IMR-90 (cell line): ENCODE measurements at regions not wholly inside any gene's neighbourhood (a gene's known extent, or its start where the extent isn't known, plus 50 kb on each side); places are given as distances from the start of the nearest gene placed in this dataset.
A peak's percentile ranks its signal among the peaks of the same experiment; 100 is the strongest.

ENCODE experiments used
- ATAC-seq: fragments of 200-7000 bp; cut with Tn5 transposase; 2 replicates; pipeline ENCODE4 v1.9.1; 2020; ENCODE audit warnings: low read depth, mild to moderate bottlenecking, moderate library complexity
- BruUV-seq: library from RNA; stranded (reverse); fragments of 400-500 nt; replicated peaks from 2 replicates; lab custom pipeline; 2021; lab: Mats Ljungman, UMichigan
- CTCF ChIA-PET: fragments of 300-600 bp; formaldehyde crosslinking; extraction: SDS; loops from one replicate; lab custom pipeline; 2021; ENCODE audit warnings: antibody characterized with exemption; lab: Yijun Ruan, JAX
- POLR2A ChIA-PET: fragments of 300-600 bp; sonication (Branson Sonifier 250); formaldehyde crosslinking; loops from one replicate; lab custom pipeline; 2022; ENCODE audit warnings: antibody characterized with exemption; ENCODE audit not compliant: unreplicated experiment; lab: Charles Lee
- DNase-seq: peaks from one replicate; pipeline ENCODE4 v3.0.0; 2013
- H2AFZ ChIP-seq: replicated peaks from 2 replicates; pipeline ENCODE3; 2013; ENCODE audit warnings: low read length, mild to moderate bottlenecking; ENCODE audit not compliant: poor library complexity
- H2AK5ac ChIP-seq: 2 replicates; pipeline ENCODE4 v1.6.1; 2013; ENCODE audit warnings: low read depth, low read length, inconsistent platforms
- H2AK9ac ChIP-seq: replicated peaks from 2 replicates; pipeline ENCODE3; 2013; ENCODE audit warnings: mild to moderate bottlenecking, low read depth, low read length, moderate library complexity; ENCODE audit not compliant: poor library complexity
- H2BK120ac ChIP-seq: 2 replicates; pipeline ENCODE4 v1.6.1; 2013; ENCODE audit warnings: low read depth, low read length, inconsistent platforms
- H2BK15ac ChIP-seq: 3 replicates; pipeline ENCODE4 v1.6.1; 2013; ENCODE audit warnings: low read depth, low read length, inconsistent platforms
- H2BK20ac ChIP-seq: 2 replicates; pipeline ENCODE4 v1.6.1; 2013; ENCODE audit warnings: low read depth, mild to moderate bottlenecking, inconsistent platforms, low read length, moderate library complexity
- H2BK5ac ChIP-seq: 2 replicates; pipeline ENCODE4 v1.6.1; 2013; ENCODE audit warnings: mild to moderate bottlenecking, low read depth, low read length, inconsistent platforms; ENCODE audit not compliant: poor library complexity, severe bottlenecking
- H3K14ac ChIP-seq: replicated peaks from 2 replicates; pipeline ENCODE4 v1.6.1; 2013; ENCODE audit warnings: low read depth, low read length, inconsistent platforms
- H3K18ac ChIP-seq: 2 replicates; pipeline ENCODE4 v1.6.1; 2013; ENCODE audit warnings: low read depth, low read length, control low read depth
- H3K23ac ChIP-seq: 2 replicates; pipeline ENCODE4 v1.6.1; 2013; ENCODE audit warnings: low read depth, low read length, inconsistent platforms
- H3K27ac ChIP-seq: 2 replicates; pipeline ENCODE4 v1.5.1; 2013; ENCODE audit warnings: mild to moderate bottlenecking, control low read depth, low read length; ENCODE audit not compliant: insufficient read depth
- H3K27me3 ChIP-seq: 2 replicates; pipeline ENCODE4 v1.6.1; 2013; ENCODE audit warnings: low read length; ENCODE audit not compliant: control insufficient read depth, insufficient read depth
- H3K36me3 ChIP-seq: 2 replicates; pipeline ENCODE4 v1.6.1; 2013; ENCODE audit warnings: low read length, mixed read lengths; ENCODE audit not compliant: control insufficient read depth, insufficient read depth
- H3K4ac ChIP-seq: 2 replicates; pipeline ENCODE4 v1.6.1; 2013; ENCODE audit warnings: low read depth, low read length, inconsistent platforms
- H3K4me1 ChIP-seq: 2 replicates; pipeline ENCODE4 v1.6.1; 2013; ENCODE audit warnings: low read length, mixed read lengths; ENCODE audit not compliant: control insufficient read depth, insufficient read depth
- H3K4me2 ChIP-seq: 2 replicates; pipeline ENCODE4 v1.6.1; 2013; ENCODE audit warnings: low read depth, mild to moderate bottlenecking, control low read depth, low read length, moderate library complexity
- H3K4me3 ChIP-seq: 2 replicates; pipeline ENCODE4 v1.5.1; 2013; ENCODE audit warnings: low read depth, mild to moderate bottlenecking, control low read depth, low read length, moderate library complexity; ENCODE audit not compliant: insufficient read depth
- H3K56ac ChIP-seq: 2 replicates; pipeline ENCODE4 v1.6.1; 2013; ENCODE audit warnings: low read length, inconsistent platforms; ENCODE audit not compliant: insufficient read depth; ENCODE audit errors: extremely low read depth
- H3K79me1 ChIP-seq, 2 experiments: 2 replicates each; pipeline ENCODE4 v1.6.1; 2013; ENCODE audit warnings: low read length in 2 of 2, inconsistent platforms in 1 of 2, low read depth in 1 of 2
- H3K9ac ChIP-seq: 2 replicates; pipeline ENCODE4 v1.6.1; 2013; ENCODE audit warnings: low read depth, low read length, control low read depth
- H3K9me1 ChIP-seq: 2 replicates; pipeline ENCODE4 v1.6.1; 2013; ENCODE audit warnings: low read length, inconsistent platforms; ENCODE audit not compliant: insufficient read depth
- H3K9me3 ChIP-seq: 2 replicates; pipeline ENCODE4 v1.6.1; 2013; ENCODE audit warnings: low read length; ENCODE audit not compliant: control insufficient read depth, insufficient read depth
- H4K20me1 ChIP-seq: 2 replicates; pipeline ENCODE4 v1.6.1; 2013; ENCODE audit warnings: low read length, inconsistent platforms; ENCODE audit not compliant: insufficient read depth
- H4K5ac ChIP-seq: 2 replicates; pipeline ENCODE4 v1.6.1; 2013; ENCODE audit warnings: mild to moderate bottlenecking, low read depth, low read length, control low read depth
- H4K8ac ChIP-seq, 2 experiments: 2 replicates each; pipeline ENCODE4 v1.6.1; 2013; ENCODE audit warnings: low read depth in 2 of 2, low read length in 2 of 2, control low read depth in 1 of 2, inconsistent platforms in 1 of 2
- H4K91ac ChIP-seq: 2 replicates; pipeline ENCODE4 v1.6.1; 2013; ENCODE audit warnings: low read depth, low read length, inconsistent platforms; ENCODE audit not compliant: insufficient read depth
- POLR2A ChIP-seq: IDR thresholded peaks from 2 replicates; pipeline ENCODE4 v1.6.1; 2012; ENCODE audit warnings: mild to moderate bottlenecking, low read depth, low read length
- whole genome bisulfite sequencing, 2 experiments: methylation state at CpG; one replicate each; pipeline versions ENCODE4 v1.1.5 to v1.1.7; 2013; ENCODE audit warnings: missing lambda C conversion rate in 2 of 2; ENCODE audit not compliant: insufficient read length in 1 of 2; ENCODE audit errors: extremely low coverage in 2 of 2; 5-methylcytosine and 5-hydroxymethylcytosine counted together
- dilution Hi-C: fragments of 300-500 bp; cut with HindIII; formaldehyde crosslinking; loops from one replicate; pipeline ENCODE4 v1.14.3; 2018; ENCODE audit warnings: low sequenced_read_pairs; ENCODE audit not compliant: unreplicated experiment
- in situ Hi-C: fragments of 300-500 bp; cut with MboI; formaldehyde crosslinking; loops from 3 replicates; pipeline ENCODE4 v1.14.3; 2019; ENCODE audit warnings: low sequenced_read_pairs, inconsistent platforms, mixed read lengths
- intact Hi-C: fragments of 100-400 bp; cut with micrococcal nuclease; formaldehyde crosslinking; loops from 2 replicates; pipeline ENCODE4 v1.10.0; 2022

- Histone ChIP-seq H2BK15ac (no peak overlapping the region), H2BK5ac (no peak overlapping the region), H4K91ac (no peak overlapping the region), H2AK5ac (no peak overlapping the region), H3K23ac (no peak overlapping the region), H3K9ac (no peak overlapping the region), H2BK20ac (no peak overlapping the region), H3K9me1 (no peaks in the 10 kb centered on the region), H3K4me1 (no peaks in the 10 kb centered on the region), H3K4me2 (no peak overlapping the region), H3K4me3 (no peak overlapping the region), H3K27ac (no peak overlapping the region), H3K18ac (no peak overlapping the region), H2BK120ac (no peak overlapping the region), H3K9me3 (no peaks in the 10 kb centered on the region), H3K27me3 (no peaks in the 10 kb centered on the region; the same call in 1 of the 2 replicates), H2AK9ac (peak overlapping the region; percentile 58), H4K8ac (no peak overlapping the region), H3K36me3 (no peaks in the 10 kb centered on the region), H4K5ac (no peak overlapping the region), H4K20me1 (no peaks in the 10 kb centered on the region), H3K56ac (no peak overlapping the region), H2AFZ (no peak overlapping the region), H3K4ac (no peak overlapping the region), H3K14ac (no peak overlapping the region), H3K79me1 (no peaks in the 10 kb centered on the region)
- POLR2A ChIA-PET, result no interaction called here
- ATAC-seq (no peak), DNase-seq (no peak)
- no CpG with 5 or more reads among the region's 5 CpGs for whole genome bisulfite sequencing, 2 experiments
- intact Hi-C loops, result no loop called here
- CTCF ChIA-PET, result no interaction called here
- no TSS peak for BruUV-seq
- no peak for TF ChIP-seq POLR2A
- dilution Hi-C loops, result no loop called here
- in situ Hi-C loops, result no loop called here
Measured at GRCh38 chr1:29962336-29962735, 726.0 kb downstream of the PTPRU start.
